ENCODE measurements at regions not wholly inside any gene's neighbourhood (a gene's known extent, or its start where the extent isn't known, plus 50 kb on each side); places are given as distances from the start of the nearest gene placed in this dataset.
A peak's percentile ranks its signal among the peaks of the same experiment; 100 is the strongest.

GRCh38 chr1:87165177-87165576 lies 163.5 kb upstream of the LMO4 start:
- DNase-seq (ENCODE audit: low spot score): no peak

GRCh38 chr1:87167157-87167789 lies 161.4 kb upstream of the LMO4 start:
- no peak for DNase-seq (ENCODE audit: low spot score)

GRCh38 chr1:87167848-87168525 lies 160.7 kb upstream of the LMO4 start:
- no peak for DNase-seq (ENCODE audit: low spot score)

- DNase-seq (ENCODE audit: low spot score): no peak
Measured at GRCh38 chr1:87169263-87169910, 159.3 kb upstream of the LMO4 start.

GRCh38 chr1:87170157-87170556 lies 158.5 kb upstream of the LMO4 start:
- DNase-seq (ENCODE audit: low spot score): no peak

- DNase-seq (ENCODE audit: low spot score): no peak
Measured at GRCh38 chr1:87170931-87171598, 157.6 kb upstream of the LMO4 start.

- DNase-seq (ENCODE audit: low spot score): no peak
Measured at GRCh38 chr1:87173231-87173630, 155.4 kb upstream of the LMO4 start.

- DNase-seq (ENCODE audit: low spot score): no peak
Measured at GRCh38 chr1:87174724-87175245, 153.9 kb upstream of the LMO4 start.

GRCh38 chr1:87176087-87176486 lies 152.6 kb upstream of the LMO4 start:
- peak; percentile 10 for DNase-seq (ENCODE audit: low spot score)

GRCh38 chr1:87176514-87176913 lies 152.2 kb upstream of the LMO4 start:
- DNase-seq (ENCODE audit: low spot score): no peak

GRCh38 chr1:87178441-87178840 lies 150.2 kb upstream of the LMO4 start:
- DNase-seq (ENCODE audit: low spot score): no peak

- DNase-seq (ENCODE audit: low spot score): no peak
Measured at GRCh38 chr1:87179076-87179810, 149.4 kb upstream of the LMO4 start.

GRCh38 chr1:87179851-87180519 lies 148.7 kb upstream of the LMO4 start:
- DNase-seq (ENCODE audit: low spot score): no peak

GRCh38 chr1:87180682-87181081 lies 148.0 kb upstream of the LMO4 start:
- DNase-seq (ENCODE audit: low spot score): no peak

GRCh38 chr1:87182611-87183010 lies 146.1 kb upstream of the LMO4 start:
- DNase-seq (ENCODE audit: low spot score): no peak

GRCh38 chr1:87185077-87185476 lies 143.6 kb upstream of the LMO4 start:
- DNase-seq (ENCODE audit: low spot score): no peak

GRCh38 chr1:87186346-87186745 lies 142.3 kb upstream of the LMO4 start:
- no peak for DNase-seq (ENCODE audit: low spot score)

- DNase-seq (ENCODE audit: low spot score): no peak
Measured at GRCh38 chr1:87188640-87189039, 140.0 kb upstream of the LMO4 start.

GRCh38 chr1:87190402-87190801 lies 138.3 kb upstream of the LMO4 start:
- no peak for DNase-seq (ENCODE audit: low spot score)

- no peak for DNase-seq (ENCODE audit: low spot score)
Measured at GRCh38 chr1:87191646-87192045, 137.0 kb upstream of the LMO4 start.

GRCh38 chr1:87194271-87194774 lies 134.4 kb upstream of the LMO4 start:
- DNase-seq (ENCODE audit: low spot score): no peak
